Transverse colon (tissue), 4 donors: ENCODE measurements at regions not wholly inside any gene's neighbourhood (a gene's known extent, or its start where the extent isn't known, plus 50 kb on each side); places are given as distances from the start of the nearest gene placed in this dataset.

Source experiments
- DNase-seq: peaks from one replicate; pipeline ENCODE4 v3.0.0-alpha.2; 2019
- H3K27ac ChIP-seq, 4 donors: fragments of 200-600 bp; sonication (generic); 2 replicates each; pipeline ENCODE4 v1.5.1; 2016 to 2018; ENCODE audit warnings: inconsistent platforms in 4 of 4
- H3K27me3 ChIP-seq: fragments of 200-600 bp; sonication (generic); 2 replicates; pipeline ENCODE4 v1.5.1; 2017; ENCODE audit warnings: inconsistent platforms
- H3K36me3 ChIP-seq, 4 donors: fragments of 200-600 bp; sonication (generic); 2 replicates each; pipeline ENCODE4 v1.5.1; 2017 to 2019; ENCODE audit warnings: inconsistent platforms in 4 of 4
- H3K4me1 ChIP-seq, 4 donors: fragments of 200-600 bp; sonication (generic); 2 replicates each; pipeline ENCODE4 v1.5.1; 2017 to 2020; ENCODE audit warnings: inconsistent platforms in 4 of 4
- H3K4me3 ChIP-seq, 4 donors: fragments of 200-600 bp; sonication (generic); 1 replicate in 1 of 4; 2 replicates in 3 of 4; pipeline versions ENCODE4 v1.5.1 to v1.6.1; 2017 to 2019; ENCODE audit warnings: inconsistent platforms in 4 of 4
- H3K9me3 ChIP-seq, 2 donors: fragments of 200-600 bp; sonication (generic); 2 replicates each; pipeline ENCODE4 v1.5.1; 2017 to 2019; ENCODE audit warnings: inconsistent platforms in 2 of 2
- EP300 ChIP-seq: sonication (generic); formaldehyde crosslinking; IDR thresholded peaks from one replicate; pipeline ENCODE4 v1.6.1; 2017; ENCODE audit warnings: antibody characterized with exemption, low read depth
- POLR2A ChIP-seq: fragments of 450-650 bp; IDR thresholded peaks from one replicate; pipeline ENCODE4 v1.6.1; 2016; ENCODE audit warnings: antibody characterized with exemption, mild to moderate bottlenecking, moderate library complexity
- POLR2AphosphoS5 ChIP-seq, 3 donors: sonication (generic); formaldehyde crosslinking; IDR thresholded peaks; one replicate each; pipeline ENCODE4 v1.6.1; 2016; ENCODE audit warnings: antibody characterized with exemption in 3 of 3
- WGBS, 2 donors: methylation state at CpG; one replicate each; pipeline ENCODE4 v1.1.5; 2018; ENCODE audit warnings: low coverage in 1 of 2; 5-methylcytosine and 5-hydroxymethylcytosine counted together
- in situ Hi-C, 4 donors: fragments of 200-750 bp; cut with MboI; loops; one replicate each; pipeline versions ENCODE4 v1.15.0 to v1.15.1; 2017; ENCODE audit warnings: low sequenced_read_pairs in 3 of 4, low pct_ligation_motif_present in 1 of 4, low pct_unique_long_range_greater_than_20kb in 1 of 4
- intact Hi-C: fragments of 100-400 bp; cut with DNase I; formaldehyde crosslinking; loops from one replicate; pipeline ENCODE4 v1.15.1; 2023; ENCODE audit warnings: low total_unique reads
- TF ChIP-seq, protein P1 (sequence below), 5 experiments: fragments of 200-600 bp in 3 of 5; fragments of 450-650 bp in 2 of 5; sonication (generic) in 3 of 5; IDR thresholded peaks; 1 replicate in 2 of 5; 2 replicates in 3 of 5; pipeline ENCODE4 v1.5.1; 2016 to 2017; ENCODE audit warnings: antibody characterized with exemption in 5 of 5, inconsistent platforms in 3 of 5, mild to moderate bottlenecking in 2 of 5, moderate library complexity in 1 of 5

DNA sequence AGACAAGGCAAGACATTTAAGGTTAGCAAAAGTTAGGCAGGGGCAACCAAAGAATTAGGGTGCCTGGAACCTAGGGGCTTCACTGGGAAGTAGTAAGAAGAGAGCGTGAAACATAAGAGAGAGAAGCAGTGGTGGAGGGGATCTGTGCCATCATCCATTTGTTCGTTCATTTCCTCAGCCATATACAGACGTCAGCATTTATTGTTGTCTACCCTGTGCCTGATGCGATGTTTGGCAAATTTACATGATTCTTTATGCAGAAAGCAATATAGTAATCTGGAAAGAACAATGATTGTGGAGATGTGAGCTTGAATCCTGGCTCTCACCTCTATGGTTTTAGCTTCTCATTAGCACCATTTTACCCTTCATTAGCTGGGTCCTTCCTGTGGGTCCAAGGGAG is 477.5 kb upstream of the MPDZ start:
- TF ChIP-seq POLR2A: no peak
- no peak for TF ChIP-seq EP300
- TF ChIP-seq POLR2AphosphoS5 (IDR thresholded peaks at IDR 0.05): no peak
- TF ChIP-seq, protein P1, sequence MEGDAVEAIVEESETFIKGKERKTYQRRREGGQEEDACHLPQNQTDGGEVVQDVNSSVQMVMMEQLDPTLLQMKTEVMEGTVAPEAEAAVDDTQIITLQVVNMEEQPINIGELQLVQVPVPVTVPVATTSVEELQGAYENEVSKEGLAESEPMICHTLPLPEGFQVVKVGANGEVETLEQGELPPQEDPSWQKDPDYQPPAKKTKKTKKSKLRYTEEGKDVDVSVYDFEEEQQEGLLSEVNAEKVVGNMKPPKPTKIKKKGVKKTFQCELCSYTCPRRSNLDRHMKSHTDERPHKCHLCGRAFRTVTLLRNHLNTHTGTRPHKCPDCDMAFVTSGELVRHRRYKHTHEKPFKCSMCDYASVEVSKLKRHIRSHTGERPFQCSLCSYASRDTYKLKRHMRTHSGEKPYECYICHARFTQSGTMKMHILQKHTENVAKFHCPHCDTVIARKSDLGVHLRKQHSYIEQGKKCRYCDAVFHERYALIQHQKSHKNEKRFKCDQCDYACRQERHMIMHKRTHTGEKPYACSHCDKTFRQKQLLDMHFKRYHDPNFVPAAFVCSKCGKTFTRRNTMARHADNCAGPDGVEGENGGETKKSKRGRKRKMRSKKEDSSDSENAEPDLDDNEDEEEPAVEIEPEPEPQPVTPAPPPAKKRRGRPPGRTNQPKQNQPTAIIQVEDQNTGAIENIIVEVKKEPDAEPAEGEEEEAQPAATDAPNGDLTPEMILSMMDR (IDR thresholded peaks at IDR 0.05): no peak
- in situ Hi-C loops: no loop called here

DNA sequence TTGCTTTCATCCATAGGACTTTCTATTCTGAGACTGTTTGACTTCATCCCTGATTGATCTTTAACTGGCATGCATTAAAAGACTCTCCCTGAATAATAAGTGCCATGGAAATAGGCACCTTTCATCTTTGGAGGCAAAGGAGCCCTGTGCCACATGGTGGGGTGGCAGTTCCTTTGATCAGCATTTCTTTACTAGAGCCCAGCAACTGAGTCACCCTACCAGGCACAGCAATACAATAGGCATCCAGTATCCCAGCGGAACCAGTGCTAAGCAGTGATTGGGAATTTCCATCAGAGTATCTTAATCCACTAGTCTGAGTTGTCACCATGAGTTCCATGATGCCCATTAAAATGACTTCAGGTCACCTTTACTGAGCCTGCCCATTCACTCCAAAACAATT is 476.1 kb upstream of the MPDZ start:
- WGBS, 2 donors: 100% methylated on average over 1 of the region's 1 CpG; no CpG with 5 or more reads in 1 of the 2 donors
- no peak overlapping the region for H3K27ac ChIP-seq

More for the DNA sequence above, 477.5 kb upstream of the MPDZ start:
- Histone ChIP-seq H3K36me3 (no peaks in the 10 kb centered on the region), H3K27me3 (no peaks in the 10 kb centered on the region), H3K27ac (no peak overlapping the region), H3K4me3 (no peak overlapping the region), H3K4me1 (no peaks in the 10 kb centered on the region), H3K9me3 (no peaks in the 10 kb centered on the region)
- no peak for DNase-seq
- intact Hi-C loops: no loop called here
- WGBS, 2 donors: 85 to 87% methylated on average over 4 of the region's 4 CpGs

DNA sequence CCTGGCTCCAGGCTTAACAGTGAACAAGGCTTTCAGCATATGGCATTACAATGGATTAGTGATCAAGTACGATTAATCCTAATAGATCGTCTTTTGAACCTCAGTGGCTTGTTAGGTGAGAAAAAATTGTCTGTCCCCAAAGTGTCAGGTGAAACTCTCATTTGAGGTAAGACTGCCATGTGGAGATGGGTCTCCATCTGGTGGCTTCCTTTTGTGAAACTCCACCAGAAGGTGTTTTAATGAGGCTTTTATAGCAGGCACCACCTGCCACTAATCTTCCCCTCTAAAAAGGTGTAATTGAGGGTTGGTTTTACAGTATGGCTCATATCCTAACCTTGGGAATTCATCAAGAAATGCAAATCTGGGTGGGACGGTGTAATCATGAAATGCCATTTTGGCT is 471.1 kb upstream of the MPDZ start:
- no peaks in the 10 kb centered on the region for H3K27me3 ChIP-seq
- WGBS, 2 donors: 89 to 100% methylated on average over 1 to 3 of the region's 3 CpGs
- H3K27ac ChIP-seq: no peak overlapping the region
- no peak for DNase-seq
- no peaks in the 10 kb centered on the region for H3K4me1 ChIP-seq
- intact Hi-C loops: loop anchor here (1.0 kb wide), 1 partner anchor 30 kb away; no protein-coding TSS in a partner anchor
- in situ Hi-C loops: no loop called here
- H3K36me3 ChIP-seq: no peaks in the 10 kb centered on the region
- TF ChIP-seq POLR2A: no peak
- no peak for TF ChIP-seq POLR2AphosphoS5 (IDR thresholded peaks at IDR 0.05)
- no peak for TF ChIP-seq EP300
- TF ChIP-seq, protein P1 (IDR thresholded peaks at IDR 0.05): no peak
- H3K4me3 ChIP-seq: no peak overlapping the region
- H3K9me3 ChIP-seq: no peaks in the 10 kb centered on the region

More for the DNA sequence above, 476.1 kb upstream of the MPDZ start:
- no peaks in the 10 kb centered on the region for H3K36me3 ChIP-seq
- TF ChIP-seq, protein P1 (IDR thresholded peaks at IDR 0.05): no peak
- TF ChIP-seq POLR2A (no peak), EP300 (no peak), POLR2AphosphoS5 (IDR thresholded peaks at IDR 0.05) (no peak)
- intact Hi-C loops: no loop called here
- no peaks in the 10 kb centered on the region for H3K9me3 ChIP-seq
- DNase-seq: no peak
- in situ Hi-C loops: no loop called here
- H3K4me3 ChIP-seq: no peak overlapping the region
- no peaks in the 10 kb centered on the region for H3K4me1 ChIP-seq
- H3K27me3 ChIP-seq: no peaks in the 10 kb centered on the region

DNA sequence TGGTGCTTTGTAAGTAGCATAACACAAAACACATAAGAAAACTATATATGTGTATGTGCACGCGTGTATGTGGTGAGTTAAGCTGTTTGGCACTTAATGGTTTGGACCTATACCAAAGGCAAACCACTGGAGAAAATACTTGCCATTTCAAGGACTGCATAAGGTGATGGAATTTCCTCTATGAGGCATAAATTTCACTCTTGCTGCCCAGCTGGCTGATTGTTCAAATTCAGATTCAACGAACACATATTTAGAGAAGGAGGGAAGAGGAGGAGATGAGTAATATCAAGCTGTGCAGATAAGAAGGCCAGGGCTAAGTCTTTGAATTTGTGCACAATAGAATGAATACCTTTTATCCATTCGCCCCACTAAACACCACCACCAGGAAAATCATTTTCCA is 470.6 kb upstream of the MPDZ start:
- in situ Hi-C loops (no loop called here), intact Hi-C loops (no loop called here)
- no peaks in the 10 kb centered on the region for H3K27me3 ChIP-seq
- H3K27ac ChIP-seq: no peak overlapping the region
- H3K9me3 ChIP-seq: no peaks in the 10 kb centered on the region
- TF ChIP-seq, protein P1 (IDR thresholded peaks at IDR 0.05): no peak
- no peak for TF ChIP-seq POLR2AphosphoS5 (IDR thresholded peaks at IDR 0.05)
- no peak for TF ChIP-seq EP300
- TF ChIP-seq POLR2A: no peak
- 87 to 91% methylated on average over 2 to 4 of the region's 4 CpGs for WGBS, 2 donors
- no peak overlapping the region for H3K4me3 ChIP-seq
- no peak for DNase-seq
- no peaks in the 10 kb centered on the region for H3K36me3 ChIP-seq
- no peaks in the 10 kb centered on the region for H3K4me1 ChIP-seq
